Osteoblast (primary cell): ENCODE measurements at regions not wholly inside any gene's neighbourhood (a gene's known extent, or its start where the extent isn't known, plus 50 kb on each side); places are given as distances from the start of the nearest gene placed in this dataset.

ENCODE experiments used
- DNase-seq: peaks from one replicate; pipeline ENCODE4 v3.0.0; 2011; ENCODE audit warnings: low spot score, mixed read lengths; ENCODE audit not compliant: insufficient read length; ENCODE audit errors: missing footprints
- H2AFZ ChIP-seq: 2 replicates; pipeline ENCODE4 v1.6.0; 2011; ENCODE audit warnings: mild to moderate bottlenecking, low read length
- H3K27ac ChIP-seq: 2 replicates; pipeline ENCODE4 v1.5.1; 2011; ENCODE audit warnings: mild to moderate bottlenecking, low read depth, low read length, moderate library complexity
- H3K27me3 ChIP-seq: 2 replicates; pipeline ENCODE4 v1.6.0; 2012; ENCODE audit warnings: mild to moderate bottlenecking, control low read depth, inconsistent platforms, low read length, moderate library complexity; ENCODE audit not compliant: insufficient read depth
- H3K36me3 ChIP-seq: 2 replicates; pipeline ENCODE4 v1.5.1; 2011; ENCODE audit warnings: mild to moderate bottlenecking, low read length, control low read depth, moderate library complexity; ENCODE audit not compliant: insufficient read depth
- H3K4me1 ChIP-seq: 2 replicates; pipeline ENCODE4 v1.5.1; 2011; ENCODE audit warnings: mild to moderate bottlenecking, low read length, control low read depth, moderate library complexity; ENCODE audit not compliant: insufficient read depth
- H3K4me2 ChIP-seq: 2 replicates; pipeline ENCODE4 v1.6.0; 2011; ENCODE audit warnings: mild to moderate bottlenecking, low read length; ENCODE audit not compliant: insufficient read depth
- H3K4me3 ChIP-seq: fragments of 200-600 bp; sonication (generic); 3 replicates; pipeline ENCODE4 v1.5.1; 2012; ENCODE audit warnings: mild to moderate bottlenecking, low read length, inconsistent platforms; ENCODE audit not compliant: insufficient read depth
- H3K79me2 ChIP-seq: 2 replicates; pipeline ENCODE4 v1.6.0; 2012; ENCODE audit warnings: mild to moderate bottlenecking, low read length, control low read depth, inconsistent platforms; ENCODE audit not compliant: insufficient read depth
- H3K9me3 ChIP-seq: 2 replicates; pipeline ENCODE4 v1.5.1; 2011; ENCODE audit warnings: low read depth, low read length, control low read depth
- H4K20me1 ChIP-seq: 2 replicates; pipeline ENCODE4 v1.6.0; 2012; ENCODE audit warnings: mild to moderate bottlenecking, low read length, control low read depth; ENCODE audit not compliant: insufficient read depth
- TF ChIP-seq, protein P1 (sequence below): IDR thresholded peaks from 2 replicates; pipeline ENCODE4 v1.5.1; 2011; ENCODE audit warnings: mild to moderate bottlenecking, low read depth, low read length, moderate library complexity; ENCODE audit errors: extremely low read depth

DNA sequence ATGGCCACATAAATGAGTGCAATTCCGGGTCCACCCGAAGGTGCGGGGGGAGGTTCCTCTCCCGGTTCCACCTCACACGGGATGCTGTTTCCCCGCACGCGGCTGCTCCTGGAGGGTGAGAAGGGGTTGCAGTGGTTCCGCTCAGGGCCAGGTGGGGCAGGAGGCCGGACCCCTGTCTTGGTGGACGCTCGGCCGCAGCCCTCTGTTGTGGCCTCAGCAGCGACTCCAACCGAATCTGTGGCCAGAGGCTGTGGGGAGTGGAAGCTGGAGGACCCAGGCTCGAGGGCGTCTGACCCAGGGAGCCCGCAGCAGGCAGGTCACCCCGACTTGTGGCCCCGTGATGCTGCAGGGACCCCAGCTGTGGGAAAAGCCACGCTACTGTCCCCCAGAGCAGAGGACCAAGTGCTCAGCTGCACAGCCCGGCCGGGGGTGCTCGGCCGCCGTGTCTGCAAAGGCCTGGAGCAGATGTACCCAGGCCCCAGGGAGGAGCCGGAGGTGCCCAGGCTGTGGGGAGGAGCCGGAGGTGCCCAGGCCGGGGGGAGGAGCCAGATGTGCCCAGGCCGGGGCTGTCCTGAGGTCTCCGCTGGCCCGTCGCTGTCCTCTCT lies 83.9 kb downstream of the RTP5 start:
- H2AFZ ChIP-seq = no peak overlapping the region
- TF ChIP-seq, protein P1, sequence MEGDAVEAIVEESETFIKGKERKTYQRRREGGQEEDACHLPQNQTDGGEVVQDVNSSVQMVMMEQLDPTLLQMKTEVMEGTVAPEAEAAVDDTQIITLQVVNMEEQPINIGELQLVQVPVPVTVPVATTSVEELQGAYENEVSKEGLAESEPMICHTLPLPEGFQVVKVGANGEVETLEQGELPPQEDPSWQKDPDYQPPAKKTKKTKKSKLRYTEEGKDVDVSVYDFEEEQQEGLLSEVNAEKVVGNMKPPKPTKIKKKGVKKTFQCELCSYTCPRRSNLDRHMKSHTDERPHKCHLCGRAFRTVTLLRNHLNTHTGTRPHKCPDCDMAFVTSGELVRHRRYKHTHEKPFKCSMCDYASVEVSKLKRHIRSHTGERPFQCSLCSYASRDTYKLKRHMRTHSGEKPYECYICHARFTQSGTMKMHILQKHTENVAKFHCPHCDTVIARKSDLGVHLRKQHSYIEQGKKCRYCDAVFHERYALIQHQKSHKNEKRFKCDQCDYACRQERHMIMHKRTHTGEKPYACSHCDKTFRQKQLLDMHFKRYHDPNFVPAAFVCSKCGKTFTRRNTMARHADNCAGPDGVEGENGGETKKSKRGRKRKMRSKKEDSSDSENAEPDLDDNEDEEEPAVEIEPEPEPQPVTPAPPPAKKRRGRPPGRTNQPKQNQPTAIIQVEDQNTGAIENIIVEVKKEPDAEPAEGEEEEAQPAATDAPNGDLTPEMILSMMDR = no peak
- no peak overlapping the region for H3K4me3 ChIP-seq
- peaks cover 11% of the 10 kb centered on the region for H4K20me1 ChIP-seq
- no peak overlapping the region for H3K4me2 ChIP-seq
- no peaks in the 10 kb centered on the region for H3K36me3 ChIP-seq
- no peak overlapping the region for H3K27ac ChIP-seq
- no peaks in the 10 kb centered on the region for H3K9me3 ChIP-seq
- DNase-seq = peak; percentile 69
- peaks cover 4% of the 10 kb centered on the region for H3K27me3 ChIP-seq
- peaks cover 2% of the 10 kb centered on the region for H3K4me1 ChIP-seq
- no peaks in the 10 kb centered on the region for H3K79me2 ChIP-seq

DNA sequence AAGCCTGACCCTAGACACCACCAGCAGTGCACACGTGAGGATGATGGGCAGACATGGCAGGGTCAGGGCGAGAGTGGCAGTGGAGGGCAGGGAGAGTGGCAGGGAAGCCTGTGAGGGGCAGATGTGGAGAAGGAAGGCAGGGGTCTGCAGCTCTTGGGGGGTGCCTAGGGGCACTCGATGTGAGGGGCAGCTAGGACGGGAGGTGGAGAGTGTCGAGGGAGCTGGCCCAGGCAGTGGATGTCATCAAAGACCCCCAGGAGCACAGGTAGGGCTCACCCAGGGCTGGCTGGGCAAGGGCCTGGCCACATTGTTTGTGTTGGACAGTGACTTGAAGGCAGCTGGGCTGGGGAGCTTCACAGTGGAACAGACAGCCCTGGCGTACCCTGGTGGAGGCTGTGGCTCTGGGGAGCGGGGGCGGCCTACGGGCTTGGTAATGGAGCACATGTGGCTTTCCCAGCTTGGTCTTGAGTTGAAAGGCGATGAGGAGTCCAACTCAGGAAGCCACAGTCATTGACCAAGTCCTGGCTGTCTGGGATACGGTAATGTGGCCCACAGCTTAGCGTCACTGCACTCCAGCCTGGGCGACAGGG lies 87.1 kb downstream of the RTP5 start:
- no peaks in the 10 kb centered on the region for H3K79me2 ChIP-seq
- no peak overlapping the region for H3K4me3 ChIP-seq
- H3K36me3 ChIP-seq = no peaks in the 10 kb centered on the region
- no peak overlapping the region for H3K4me2 ChIP-seq
- TF ChIP-seq, protein P1 = no peak
- no peaks in the 10 kb centered on the region for H3K9me3 ChIP-seq
- no peaks in the 10 kb centered on the region for H4K20me1 ChIP-seq
- no peak overlapping the region for H3K27ac ChIP-seq
- no peak for DNase-seq
- no peak overlapping the region for H2AFZ ChIP-seq
- no peaks in the 10 kb centered on the region for H3K4me1 ChIP-seq
- peaks cover 5% of the 10 kb centered on the region for H3K27me3 ChIP-seq

DNA sequence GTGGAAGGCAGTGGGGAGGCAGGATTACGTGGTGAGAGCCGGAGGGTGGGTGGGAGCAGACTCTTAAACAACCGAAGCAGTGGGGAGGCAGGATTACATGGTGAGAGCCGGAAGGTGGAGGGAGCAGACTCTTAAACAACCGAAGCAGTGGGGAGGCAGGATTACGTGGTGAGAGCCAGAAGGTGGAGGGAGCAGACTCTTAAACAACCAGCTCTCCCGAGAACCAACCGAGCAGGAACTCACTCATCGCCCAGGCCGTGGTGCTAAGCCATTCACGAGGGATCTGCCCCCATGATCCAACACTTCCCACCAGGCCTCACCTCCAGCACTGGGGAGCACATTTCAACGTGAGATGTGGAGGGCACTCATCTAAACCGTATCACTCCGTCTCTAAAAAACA lies 87.7 kb downstream of the RTP5 start:
- no peak overlapping the region for H3K27ac ChIP-seq
- no peaks in the 10 kb centered on the region for H3K9me3 ChIP-seq
- no peak overlapping the region for H2AFZ ChIP-seq
- H3K27me3 ChIP-seq = peaks cover 6% of the 10 kb centered on the region
- no peaks in the 10 kb centered on the region for H3K36me3 ChIP-seq
- no peaks in the 10 kb centered on the region for H3K4me1 ChIP-seq
- H3K4me3 ChIP-seq = no peak overlapping the region
- no peaks in the 10 kb centered on the region for H3K79me2 ChIP-seq
- TF ChIP-seq, protein P1 = no peak
- H4K20me1 ChIP-seq = no peaks in the 10 kb centered on the region
- no peak overlapping the region for H3K4me2 ChIP-seq
- no peak for DNase-seq

DNA sequence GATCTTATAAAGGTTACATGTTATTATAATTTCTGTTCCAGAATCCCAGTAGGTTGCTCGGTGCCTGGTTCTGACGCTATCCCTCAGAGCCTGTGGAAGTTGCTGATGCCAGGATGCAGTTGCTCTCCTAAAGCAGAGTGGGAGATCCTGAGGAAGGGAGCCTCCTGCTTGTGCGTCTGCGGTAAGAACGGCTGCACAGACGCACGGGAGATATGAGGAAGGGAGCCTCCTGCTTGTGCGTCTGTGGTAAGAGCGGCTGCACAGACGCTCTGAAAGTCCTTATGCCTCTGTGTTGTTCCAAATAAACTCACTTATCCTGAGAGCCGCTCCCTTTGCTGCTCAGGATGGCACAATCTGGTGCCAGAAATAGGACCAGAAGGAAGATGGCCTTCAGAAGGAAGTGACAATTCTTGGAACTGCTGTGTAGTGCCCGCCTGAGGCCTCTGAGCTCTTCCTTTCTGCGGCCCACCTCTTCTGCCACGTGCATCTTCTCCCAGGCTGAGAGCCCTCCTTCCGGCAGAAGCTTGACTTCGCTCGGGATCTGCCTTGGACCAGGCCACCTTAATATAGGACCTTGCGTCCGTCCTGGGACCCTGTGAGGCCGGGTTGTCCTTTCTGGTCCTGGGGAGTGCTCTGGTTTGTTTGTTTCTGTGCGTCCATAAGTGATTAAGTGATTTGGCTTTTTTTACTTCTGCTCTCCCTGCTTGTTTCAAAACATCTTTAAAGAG lies 89.5 kb downstream of the RTP5 start:
- Histone ChIP-seq H3K36me3 (no peaks in the 10 kb centered on the region), H3K27ac (no peak overlapping the region), H3K4me3 (no peak overlapping the region), H3K9me3 (no peaks in the 10 kb centered on the region), H3K27me3 (peaks cover 6% of the 10 kb centered on the region), H3K79me2 (no peaks in the 10 kb centered on the region), H3K4me2 (no peak overlapping the region), H2AFZ (no peak overlapping the region), H3K4me1 (no peaks in the 10 kb centered on the region), H4K20me1 (no peaks in the 10 kb centered on the region)
- DNase-seq = no peak
- TF ChIP-seq, protein P1 = no peak
